Motor neuron (in vitro differentiated cells): ENCODE measurements at regions not wholly inside any gene's neighbourhood (a gene's known extent, or its start where the extent isn't known, plus 50 kb on each side); places are given as distances from the start of the nearest gene placed in this dataset.

Experiments used
- ATAC-seq, 8 experiments: fragments of 200-7000 bp; cut with Tn5 transposase; replicated peaks in 6 of 8; 2 replicates each; pipeline ENCODE4 v1.8.0; 2021; ENCODE audit warnings: mild to moderate bottlenecking in 8 of 8, moderate library complexity in 8 of 8
- H3K27ac ChIP-seq, 2 donors: fragments of 250-450 bp; sonication (Bioruptor Pico); 2 replicates each; pipeline ENCODE4 v1.9.0; 2021; ENCODE audit warnings: antibody characterized with exemption in 2 of 2, mild to moderate bottlenecking in 2 of 2, moderate library complexity in 1 of 2
- H3K4me1 ChIP-seq, 2 donors: fragments of 250-450 bp; sonication (Bioruptor Pico); replicated peaks in 1 of 2; 2 replicates each; pipeline ENCODE4 v1.6.1; 2021; ENCODE audit warnings: antibody characterized with exemption in 2 of 2, mild to moderate bottlenecking in 2 of 2, moderate library complexity in 1 of 2
- H3K4me3 ChIP-seq, 5 donors: fragments of 250-450 bp; sonication (Bioruptor Pico); 2 replicates each; pipeline ENCODE4 v1.9.0; 2021; ENCODE audit warnings: antibody characterized with exemption in 5 of 5, mild to moderate bottlenecking in 5 of 5, moderate library complexity in 4 of 5
- WGBS, 10 experiments: fragments of 450-650 bp; shearing (Covaris generic); methylation state at CpG; one replicate each; pipeline ENCODE4 v1.0.0; 2022; 5-methylcytosine and 5-hydroxymethylcytosine counted together
- in situ Hi-C, 9 experiments: fragments of 400-800 bp; cut with MboI; loops; one replicate each; pipeline ENCODE4 v1.15.0; 2021; ENCODE audit warnings: low sequenced_read_pairs in 9 of 9, low pct_unique_long_range_greater_than_20kb in 2 of 9; ENCODE audit not compliant: unreplicated experiment in 9 of 9

- in situ Hi-C loops, result no loop called here
- WGBS, 10 experiments, result 83 to 100% (median 96%) methylated on average over 1 of the region's 1 CpG; no CpG with 5 or more reads in 6 of the 10 experiments
- ATAC-seq, result no peak
- Histone ChIP-seq H3K4me3 (no peak overlapping the region), H3K27ac (no peak overlapping the region), H3K4me1 (no peaks in the 10 kb centered on the region)
These were observed 1081.0 kb downstream of the VRK1 start for GRCh38 chr14:97878206-97878605.

- Histone ChIP-seq H3K4me1 (peaks cover 2% of the 10 kb centered on the region in 2 donors), H3K27ac (no peak overlapping the region), H3K4me3 (no peak overlapping the region)
- ATAC-seq, result no peak
- 0 to 86% (median 75%) methylated on average over 1 to 5 of the region's 5 CpGs; no CpG with 5 or more reads in 1 of the 10 experiments for WGBS, 10 experiments
- in situ Hi-C loops, result no loop called here
These were observed 1081.5 kb downstream of the VRK1 start for GRCh38 chr14:97878727-97879126.

- Histone ChIP-seq H3K27ac (no peak overlapping the region), H3K4me3 (no peak overlapping the region), H3K4me1 (peaks cover 5 to 14% of the 10 kb centered on the region in 2 donors)
- no peak for ATAC-seq
- 17 to 100% (median 89%) methylated on average over 1 to 6 of the region's 6 CpGs; no CpG with 5 or more reads in 4 of the 10 experiments for WGBS, 10 experiments
- in situ Hi-C loops, result no loop called here
These were observed 1090.5 kb downstream of the VRK1 start for GRCh38 chr14:97887690-97888089.

- in situ Hi-C loops, result no loop called here
- ATAC-seq, result no peak
- 70 to 82% methylated on average over 2 to 4 of the region's 5 CpGs; no CpG with 5 or more reads in 8 of the 10 experiments for WGBS, 10 experiments
- Histone ChIP-seq H3K27ac (no peak overlapping the region), H3K4me3 (no peak overlapping the region), H3K4me1 (peaks cover 5 to 14% of the 10 kb centered on the region in 2 donors)
These were observed 1091.1 kb downstream of the VRK1 start for GRCh38 chr14:97888331-97888730.

- in situ Hi-C loops, result no loop called here
- peaks cover 0 to 4% of the 10 kb centered on the region in 2 donors for H3K4me1 ChIP-seq
- no peak overlapping the region for H3K27ac ChIP-seq
- H3K4me3 ChIP-seq, result no peak overlapping the region
- ATAC-seq, result no peak
- 13 to 83% (median 56%) methylated on average over 1 to 2 of the region's 2 CpGs for WGBS, 10 experiments
These were observed 1094.3 kb downstream of the VRK1 start for GRCh38 chr14:97891515-97891914.

- in situ Hi-C loops, result no loop called here
- no peak overlapping the region for H3K4me3 ChIP-seq
- no peak overlapping the region for H3K27ac ChIP-seq
- ATAC-seq, result no peak
- H3K4me1 ChIP-seq, result peaks cover 0 to 4% of the 10 kb centered on the region in 2 donors
- 40 to 100% (median 94%) methylated on average over 1 to 4 of the region's 4 CpGs for WGBS, 10 experiments
These were observed 1097.4 kb downstream of the VRK1 start for GRCh38 chr14:97894552-97894951.

GRCh38 chr14:97900196-97900854, 1103.1 kb downstream of the VRK1 start:
- ATAC-seq, result no peak
- Histone ChIP-seq H3K4me3 (no peak overlapping the region), H3K27ac (no peak overlapping the region), H3K4me1 (no peaks in the 10 kb centered on the region)
- 0 to 86% (median 50%) methylated on average over 1 to 6 of the region's 6 CpGs for WGBS, 10 experiments
- in situ Hi-C loops, result no loop called here

- Histone ChIP-seq H3K4me1 (no peaks in the 10 kb centered on the region), H3K27ac (no peak overlapping the region), H3K4me3 (no peak overlapping the region)
- in situ Hi-C loops, result no loop called here
- no peak for ATAC-seq
- 13 to 100% (median 70%) methylated on average over 1 of the region's 1 CpG; no CpG with 5 or more reads in 4 of the 10 experiments for WGBS, 10 experiments
These were observed 1105.4 kb downstream of the VRK1 start for GRCh38 chr14:97902630-97903029.

GRCh38 chr14:97903821-97904220, 1106.6 kb downstream of the VRK1 start:
- 35 to 92% (median 83%) methylated on average over 2 to 3 of the region's 3 CpGs; no CpG with 5 or more reads in 2 of the 10 experiments for WGBS, 10 experiments
- no peaks in the 10 kb centered on the region for H3K4me1 ChIP-seq
- no peak overlapping the region for H3K4me3 ChIP-seq
- in situ Hi-C loops, result no loop called here
- H3K27ac ChIP-seq, result no peak overlapping the region
- ATAC-seq, result no peak

GRCh38 chr14:97912217-97912616, 1115.0 kb downstream of the VRK1 start:
- H3K4me1 ChIP-seq, result peaks cover 0 to 12% of the 10 kb centered on the region in 2 donors
- 23 to 95% (median 80%) methylated on average over 2 to 6 of the region's 6 CpGs; no CpG with 5 or more reads in 5 of the 10 experiments for WGBS, 10 experiments
- in situ Hi-C loops, result no loop called here
- no peak for ATAC-seq
- no peak overlapping the region for H3K4me3 ChIP-seq
- no peak overlapping the region for H3K27ac ChIP-seq

- no peak for ATAC-seq
- WGBS, 10 experiments, result 40 to 100% (median 90%) methylated on average over 1 of the region's 1 CpG; no CpG with 5 or more reads in 6 of the 10 experiments
- H3K27ac ChIP-seq, result no peak overlapping the region
- in situ Hi-C loops, result no loop called here
- peaks cover 0 to 12% of the 10 kb centered on the region in 2 donors for H3K4me1 ChIP-seq
- no peak overlapping the region for H3K4me3 ChIP-seq
These were observed 1118.9 kb downstream of the VRK1 start for GRCh38 chr14:97916100-97916499.

GRCh38 chr14:97916669-97917568, 1119.7 kb downstream of the VRK1 start:
- H3K27ac ChIP-seq, result no peak overlapping the region
- ATAC-seq, result no peak
- H3K4me1 ChIP-seq, result peaks cover 0 to 12% of the 10 kb centered on the region in 2 donors
- H3K4me3 ChIP-seq, result no peak overlapping the region
- in situ Hi-C loops, result no loop called here
- WGBS, 10 experiments, result 7 to 85% (median 48%) methylated on average over 1 to 5 of the region's 5 CpGs; no CpG with 5 or more reads in 4 of the 10 experiments

- H3K4me1 ChIP-seq, result no peaks in the 10 kb centered on the region
- 70 to 100% (median 89%) methylated on average over 1 to 4 of the region's 5 CpGs; no CpG with 5 or more reads in 6 of the 10 experiments for WGBS, 10 experiments
- no peak overlapping the region for H3K27ac ChIP-seq
- in situ Hi-C loops, result no loop called here
- no peak overlapping the region for H3K4me3 ChIP-seq
- ATAC-seq, result no peak
These were observed 1123.0 kb downstream of the VRK1 start for GRCh38 chr14:97920201-97920600.
